ENCODE measurements at regions not wholly inside any gene's neighbourhood (a gene's known extent, or its start where the extent isn't known, plus 50 kb on each side); places are given as distances from the start of the nearest gene placed in this dataset.

GRCh38 chr13:50319635-50320255 is 304.5 kb downstream of the KCNRG start:
- peak; percentile 10 for DNase-seq (ENCODE audit: low spot score)

- DNase-seq (ENCODE audit: low spot score) = peak; percentile 76
Measured at GRCh38 chr13:50320271-50320862, 305.1 kb downstream of the KCNRG start.

GRCh38 chr13:50322006-50322405 is 306.8 kb downstream of the KCNRG start:
- DNase-seq (ENCODE audit: low spot score) = no peak

GRCh38 chr13:50323440-50324065 is 308.3 kb downstream of the KCNRG start:
- peak; percentile 81 for DNase-seq (ENCODE audit: low spot score)

- DNase-seq (ENCODE audit: low spot score) = no peak
Measured at GRCh38 chr13:50326271-50326670, 311.0 kb downstream of the KCNRG start.

- DNase-seq (ENCODE audit: low spot score) = no peak
Measured at GRCh38 chr13:50326811-50327210, 311.6 kb downstream of the KCNRG start.

GRCh38 chr13:50334115-50334778 is 319.0 kb downstream of the KCNRG start:
- no peak for DNase-seq (ENCODE audit: low spot score)

GRCh38 chr13:50334944-50335343 is 319.7 kb downstream of the KCNRG start:
- DNase-seq (ENCODE audit: low spot score) = no peak

- no peak for DNase-seq (ENCODE audit: low spot score)
Measured at GRCh38 chr13:50339271-50339670, 324.0 kb downstream of the KCNRG start.

GRCh38 chr13:50340146-50340545 is 324.9 kb downstream of the KCNRG start:
- DNase-seq (ENCODE audit: low spot score) = no peak

GRCh38 chr13:50340551-50341287 is 325.5 kb downstream of the KCNRG start:
- DNase-seq (ENCODE audit: low spot score) = no peak

GRCh38 chr13:50341526-50341925 is 326.3 kb downstream of the KCNRG start:
- no peak for DNase-seq (ENCODE audit: low spot score)

GRCh38 chr13:50344717-50345116 is 329.5 kb downstream of the KCNRG start:
- no peak for DNase-seq (ENCODE audit: low spot score)

- peak; percentile 56 for DNase-seq (ENCODE audit: low spot score)
Measured at GRCh38 chr13:50345804-50346203, 330.6 kb downstream of the KCNRG start.

GRCh38 chr13:50348371-50348770 is 333.1 kb downstream of the KCNRG start:
- DNase-seq (ENCODE audit: low spot score) = no peak

- no peak for DNase-seq (ENCODE audit: low spot score)
Measured at GRCh38 chr13:50352720-50353480, 337.7 kb downstream of the KCNRG start.

GRCh38 chr13:50353651-50354415 is 338.6 kb downstream of the KCNRG start:
- peak; percentile 88 for DNase-seq (ENCODE audit: low spot score)

- no peak for DNase-seq (ENCODE audit: low spot score)
Measured at GRCh38 chr13:50355797-50356196, 340.6 kb downstream of the KCNRG start.

- DNase-seq (ENCODE audit: low spot score) = no peak
Measured at GRCh38 chr13:50357136-50357535, 341.9 kb downstream of the KCNRG start.

- DNase-seq (ENCODE audit: low spot score) = peak; percentile 92
Measured at GRCh38 chr13:50357586-50358118, 342.4 kb downstream of the KCNRG start.

Measured in kidney tubule cell (primary cell).